LNCAP (cell line): ENCODE measurements at regions not wholly inside any gene's neighbourhood (a gene's known extent, or its start where the extent isn't known, plus 50 kb on each side); places are given as distances from the start of the nearest gene placed in this dataset.

Experiments used
- CTCF ChIP-seq: fragments of 450-650 bp; IDR thresholded peaks from 2 replicates; pipeline ENCODE4 v1.5.1; 2017; ENCODE audit warnings: mild to moderate bottlenecking

- no peak for TF ChIP-seq CTCF
Measured at GRCh38 chr10:114872519-114873087, 51.0 kb downstream of the FHIP2A start.

DNA sequence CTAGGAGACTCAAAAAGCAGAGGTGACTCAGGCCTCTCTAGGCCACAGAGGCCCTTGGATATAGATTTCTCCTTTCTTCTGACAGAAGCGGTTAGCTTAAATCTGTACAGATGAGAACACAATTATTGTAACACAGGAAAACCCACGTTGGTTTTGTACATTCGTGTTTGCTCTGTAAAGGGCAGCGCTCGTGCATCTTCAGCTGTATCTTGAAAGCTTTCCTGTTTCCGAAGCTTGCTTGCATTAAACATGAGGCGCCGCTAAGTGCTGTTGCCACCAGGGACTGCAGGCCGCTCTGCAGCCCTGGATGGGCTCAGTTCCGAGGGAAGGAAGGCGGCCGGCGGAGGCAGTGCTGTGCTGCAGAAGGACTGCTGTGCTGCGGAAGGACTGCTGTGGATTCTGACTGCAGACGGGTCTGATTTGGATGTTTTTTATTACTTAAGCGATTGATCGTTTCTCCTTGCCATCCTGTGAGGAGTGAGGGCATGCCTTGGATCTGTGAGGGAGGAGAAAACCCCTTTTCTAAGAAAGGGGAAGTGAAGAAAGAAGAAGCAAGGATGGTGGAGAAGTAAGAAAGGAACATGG lies 53.3 kb downstream of the FHIP2A start:
- TF ChIP-seq CTCF, result no peak

- TF ChIP-seq CTCF, result no peak
Measured at GRCh38 chr10:114876169-114876568, 54.6 kb downstream of the FHIP2A start.

- peak; percentile 85 for TF ChIP-seq CTCF
Measured at GRCh38 chr10:114876602-114877300, 55.2 kb downstream of the FHIP2A start.

- no peak for TF ChIP-seq CTCF
Measured at GRCh38 chr10:114877301-114877644, 55.7 kb downstream of the FHIP2A start.

DNA sequence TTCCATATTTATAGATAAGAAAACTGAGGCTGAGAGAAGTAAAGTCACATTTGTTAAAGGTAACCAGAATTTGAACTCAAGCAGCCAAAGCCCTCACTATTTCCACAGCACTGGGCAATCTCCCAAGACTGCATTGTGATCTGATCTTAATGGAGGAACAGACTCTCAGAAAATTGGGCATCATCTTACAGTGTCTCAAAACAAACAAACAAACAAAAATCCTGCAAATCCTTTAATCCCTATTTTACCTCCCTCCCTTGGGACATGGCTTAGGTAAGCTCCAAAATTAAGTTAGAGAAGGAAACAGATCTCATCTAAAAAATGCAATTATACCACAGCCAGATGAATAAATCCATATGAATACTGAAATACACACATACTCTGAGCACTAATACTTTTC lies 57.5 kb downstream of the FHIP2A start:
- TF ChIP-seq CTCF, result no peak

DNA sequence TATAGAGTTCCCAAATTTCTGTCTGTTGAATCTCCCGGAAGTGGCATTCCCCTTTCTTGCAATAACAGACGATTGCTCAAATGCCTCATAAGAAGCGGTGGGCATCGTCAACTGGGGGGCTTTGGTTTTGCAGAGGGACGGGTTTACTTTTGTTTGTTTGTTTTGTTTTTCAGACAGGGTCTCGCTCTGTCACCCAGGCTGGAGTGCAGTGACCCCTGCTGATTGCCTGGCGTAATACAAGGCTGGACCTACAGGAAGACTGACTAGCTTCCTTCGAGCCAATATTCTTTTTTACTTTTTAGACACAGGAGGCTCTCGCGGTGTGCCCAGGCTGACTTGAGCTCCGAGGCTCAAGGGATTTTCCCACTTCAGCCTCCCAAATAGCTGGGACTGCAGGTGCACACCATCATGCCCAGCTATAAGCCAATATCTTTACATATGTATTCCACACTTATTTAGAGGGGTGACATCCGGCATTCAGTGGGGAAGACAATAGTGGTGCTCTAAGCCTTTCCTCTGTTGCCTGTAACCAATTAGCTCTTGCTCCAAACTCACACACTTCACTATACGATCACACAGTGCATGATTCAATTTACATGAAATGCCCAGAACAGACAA lies 58.1 kb downstream of the FHIP2A start:
- TF ChIP-seq CTCF, result peak; percentile 86
